Brain microvascular endothelial cell (primary cell): ENCODE measurements at regions not wholly inside any gene's neighbourhood (a gene's known extent, or its start where the extent isn't known, plus 50 kb on each side); places are given as distances from the start of the nearest gene placed in this dataset.
A peak's percentile ranks its signal among the peaks of the same experiment; 100 is the strongest.

Experiments used
- DNase-seq: peaks from one replicate; pipeline ENCODE4 v3.0.0-alpha.2; 2020
- H3K27ac ChIP-seq: fragments of 250-450 bp; sonication (Bioruptor Pico); 2 replicates; pipeline ENCODE4 v1.5.1; 2020; ENCODE audit warnings: mild to moderate bottlenecking, moderate library complexity
- H3K27me3 ChIP-seq: fragments of 250-450 bp; sonication (Bioruptor Pico); replicated peaks from 2 replicates; pipeline ENCODE4 v1.5.1; 2020; ENCODE audit warnings: mild to moderate bottlenecking
- H3K36me3 ChIP-seq: fragments of 250-450 bp; sonication (Bioruptor Pico); replicated peaks from 2 replicates; pipeline ENCODE4 v1.5.1; 2020; ENCODE audit warnings: mild to moderate bottlenecking
- H3K4me3 ChIP-seq: 2 replicates; pipeline ENCODE4 v1.5.1; 2011; ENCODE audit warnings: low read depth, mild to moderate bottlenecking, control low read depth, low read length, moderate library complexity
- CTCF ChIP-seq: IDR thresholded peaks from 2 replicates; pipeline ENCODE4 v1.5.1; 2011; ENCODE audit warnings: low read depth, mild to moderate bottlenecking, moderate library complexity, low read length, control low read depth, inconsistent platforms; ENCODE audit errors: missing control alignments
- in situ Hi-C: cut with HindIII; loops from 2 replicates; pipeline ENCODE4 v1.10.0; 2017; ENCODE audit warnings: low sequenced_read_pairs, low pct_ligation_motif_present

GRCh38 chr11:24297461-24297860 lies 199.4 kb upstream of the LUZP2 start:
- Histone ChIP-seq H3K36me3 (no peaks in the 10 kb centered on the region), H3K4me3 (no peak overlapping the region), H3K27me3 (no peaks in the 10 kb centered on the region), H3K27ac (no peak overlapping the region)
- DNase-seq: no peak
- TF ChIP-seq CTCF: no peak
- in situ Hi-C loops: no loop called here

- H3K4me3 ChIP-seq: no peak overlapping the region
- no peaks in the 10 kb centered on the region for H3K36me3 ChIP-seq
- no peaks in the 10 kb centered on the region for H3K27me3 ChIP-seq
- H3K27ac ChIP-seq: no peak overlapping the region
- DNase-seq: no peak
- in situ Hi-C loops: no loop called here
- TF ChIP-seq CTCF: no peak
Observed at GRCh38 chr11:24298146-24298545, 198.7 kb upstream of the LUZP2 start.

GRCh38 chr11:24311974-24312373 lies 184.9 kb upstream of the LUZP2 start:
- TF ChIP-seq CTCF: no peak
- no peak for DNase-seq
- H3K27me3 ChIP-seq: no peaks in the 10 kb centered on the region
- H3K36me3 ChIP-seq: no peaks in the 10 kb centered on the region
- no peak overlapping the region for H3K27ac ChIP-seq
- no peak overlapping the region for H3K4me3 ChIP-seq
- in situ Hi-C loops: no loop called here

GRCh38 chr11:24312464-24313238 lies 184.2 kb upstream of the LUZP2 start:
- in situ Hi-C loops: no loop called here
- H3K27ac ChIP-seq: peak overlapping the region; percentile 31
- no peaks in the 10 kb centered on the region for H3K27me3 ChIP-seq
- no peak overlapping the region for H3K4me3 ChIP-seq
- peak; percentile 92 for DNase-seq
- no peak for TF ChIP-seq CTCF
- H3K36me3 ChIP-seq: no peaks in the 10 kb centered on the region

GRCh38 chr11:24321229-24321628 lies 175.6 kb upstream of the LUZP2 start:
- Histone ChIP-seq H3K27me3 (no peaks in the 10 kb centered on the region), H3K4me3 (no peak overlapping the region), H3K36me3 (no peaks in the 10 kb centered on the region), H3K27ac (no peak overlapping the region)
- DNase-seq: no peak
- in situ Hi-C loops: no loop called here
- TF ChIP-seq CTCF: no peak

- no peak overlapping the region for H3K27ac ChIP-seq
- no peak overlapping the region for H3K4me3 ChIP-seq
- in situ Hi-C loops: no loop called here
- no peaks in the 10 kb centered on the region for H3K27me3 ChIP-seq
- DNase-seq: peak; percentile 14
- no peak for TF ChIP-seq CTCF
- H3K36me3 ChIP-seq: no peaks in the 10 kb centered on the region
Observed at GRCh38 chr11:24324211-24324610, 172.6 kb upstream of the LUZP2 start.
